Mesothelial cell of epicardium (in vitro differentiated cells): ENCODE measurements at regions not wholly inside any gene's neighbourhood (a gene's known extent, or its start where the extent isn't known, plus 50 kb on each side); places are given as distances from the start of the nearest gene placed in this dataset.
A peak's percentile ranks its signal among the peaks of the same experiment; 100 is the strongest.

Experiments used
- DNase-seq, 2 experiments: peaks; one replicate each; pipeline ENCODE4 v3.0.0; 2021; ENCODE audit warnings: low spot score in 2 of 2; ENCODE audit not compliant: unreplicated experiment in 2 of 2
- H3K27ac Mint-ChIP-seq: 2 replicates; pipeline ENCODE4 v1.8.0; 2021; ENCODE audit warnings: mixed read lengths
- H3K27me3 Mint-ChIP-seq: 2 replicates; pipeline ENCODE4 v1.8.0; 2021; ENCODE audit warnings: low read depth, mixed read lengths
- H3K36me3 Mint-ChIP-seq: 2 replicates; pipeline ENCODE4 v1.8.0; 2021; ENCODE audit warnings: mixed read lengths
- H3K4me1 Mint-ChIP-seq: 2 replicates; pipeline ENCODE4 v1.8.0; 2021; ENCODE audit warnings: mixed read lengths
- H3K4me3 Mint-ChIP-seq: 2 replicates; pipeline ENCODE4 v1.8.0; 2021; ENCODE audit warnings: mild to moderate bottlenecking, moderate library complexity, mixed read lengths
- H3K9me3 Mint-ChIP-seq: 2 replicates; pipeline ENCODE4 v1.8.0; 2021; ENCODE audit warnings: mixed read lengths
- TF ChIP-seq, protein P1 (sequence below): fragments of 200-600 bp; sonication (generic); IDR thresholded peaks from one replicate; pipeline ENCODE4 v1.5.0; 2021; ENCODE audit warnings: antibody characterized with exemption; ENCODE audit not compliant: unreplicated experiment

DNA sequence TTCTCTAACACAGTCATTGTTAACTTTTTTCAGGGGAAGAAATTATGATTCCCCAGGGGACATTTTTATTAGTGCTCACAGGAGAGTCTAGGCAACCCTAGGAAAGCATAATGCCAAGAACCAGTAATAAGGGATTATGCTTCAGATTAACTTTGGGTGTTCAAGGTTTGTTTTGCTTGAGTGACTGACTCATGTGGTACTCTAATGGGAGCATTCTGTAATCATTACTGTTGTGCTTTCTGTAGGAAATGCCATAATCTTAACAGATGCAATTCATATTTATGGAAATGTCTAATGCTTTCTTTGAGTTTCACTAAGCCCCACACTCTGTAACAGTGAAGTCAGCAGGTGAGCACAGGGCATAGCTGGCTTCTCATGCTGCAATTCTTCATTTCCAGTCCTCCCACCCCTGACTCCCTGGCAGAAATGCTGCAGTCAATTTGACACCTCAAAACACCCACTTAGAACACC lies 263.4 kb upstream of the MAN1A1 start:
- no peak overlapping the region for H3K27ac Mint-ChIP-seq
- H3K27me3 Mint-ChIP-seq, result no peaks in the 10 kb centered on the region
- peaks cover 22% of the 10 kb centered on the region for H3K4me1 Mint-ChIP-seq
- TF ChIP-seq, protein P1, sequence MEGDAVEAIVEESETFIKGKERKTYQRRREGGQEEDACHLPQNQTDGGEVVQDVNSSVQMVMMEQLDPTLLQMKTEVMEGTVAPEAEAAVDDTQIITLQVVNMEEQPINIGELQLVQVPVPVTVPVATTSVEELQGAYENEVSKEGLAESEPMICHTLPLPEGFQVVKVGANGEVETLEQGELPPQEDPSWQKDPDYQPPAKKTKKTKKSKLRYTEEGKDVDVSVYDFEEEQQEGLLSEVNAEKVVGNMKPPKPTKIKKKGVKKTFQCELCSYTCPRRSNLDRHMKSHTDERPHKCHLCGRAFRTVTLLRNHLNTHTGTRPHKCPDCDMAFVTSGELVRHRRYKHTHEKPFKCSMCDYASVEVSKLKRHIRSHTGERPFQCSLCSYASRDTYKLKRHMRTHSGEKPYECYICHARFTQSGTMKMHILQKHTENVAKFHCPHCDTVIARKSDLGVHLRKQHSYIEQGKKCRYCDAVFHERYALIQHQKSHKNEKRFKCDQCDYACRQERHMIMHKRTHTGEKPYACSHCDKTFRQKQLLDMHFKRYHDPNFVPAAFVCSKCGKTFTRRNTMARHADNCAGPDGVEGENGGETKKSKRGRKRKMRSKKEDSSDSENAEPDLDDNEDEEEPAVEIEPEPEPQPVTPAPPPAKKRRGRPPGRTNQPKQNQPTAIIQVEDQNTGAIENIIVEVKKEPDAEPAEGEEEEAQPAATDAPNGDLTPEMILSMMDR, result no peak
- no peaks in the 10 kb centered on the region for H3K36me3 Mint-ChIP-seq
- H3K9me3 Mint-ChIP-seq, result peaks cover 12% of the 10 kb centered on the region
- DNase-seq, result no peak
- H3K4me3 Mint-ChIP-seq, result no peak overlapping the region

DNA sequence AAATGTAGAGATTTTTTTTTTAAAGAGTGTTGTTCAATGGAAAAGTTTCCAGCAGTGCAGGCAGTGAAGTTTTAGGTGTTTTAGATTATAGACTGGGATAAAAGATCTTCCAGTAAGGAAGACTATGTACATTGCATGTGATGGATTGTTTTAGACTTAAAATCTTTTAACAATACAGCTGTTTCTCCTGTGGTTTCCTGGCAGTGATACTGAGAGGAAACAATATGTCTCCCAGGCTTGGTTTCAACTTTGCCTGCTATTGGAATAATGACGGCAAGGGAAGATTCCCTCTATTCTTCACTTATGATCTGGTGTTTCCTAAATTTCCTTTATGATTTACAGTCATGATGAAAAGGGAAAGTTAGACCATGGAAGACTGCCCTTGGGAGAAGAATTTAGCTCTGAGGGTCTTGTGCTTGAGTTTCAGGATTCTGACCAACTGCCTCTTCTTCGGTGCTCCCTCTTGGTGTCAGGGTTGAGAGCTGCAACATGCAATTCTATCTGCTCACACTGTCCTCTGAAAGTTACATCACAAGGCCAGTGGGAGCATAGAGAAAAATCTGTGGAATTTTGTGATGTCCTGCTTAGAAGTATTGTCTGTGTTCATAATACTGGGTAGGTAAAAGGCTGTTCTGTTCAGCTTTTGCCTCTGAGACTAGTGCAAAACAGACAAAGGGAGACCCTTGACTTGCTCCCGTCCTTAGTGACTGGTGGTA lies 262.8 kb upstream of the MAN1A1 start:
- Mint-ChIP-seq H3K9me3 (peaks cover 12% of the 10 kb centered on the region), H3K27me3 (no peaks in the 10 kb centered on the region), H3K4me1 (peaks cover 22% of the 10 kb centered on the region), H3K27ac (peak overlapping the region; percentile 55), H3K4me3 (no peak overlapping the region), H3K36me3 (no peaks in the 10 kb centered on the region)
- TF ChIP-seq, protein P1, result no peak
- DNase-seq, result no peak

DNA sequence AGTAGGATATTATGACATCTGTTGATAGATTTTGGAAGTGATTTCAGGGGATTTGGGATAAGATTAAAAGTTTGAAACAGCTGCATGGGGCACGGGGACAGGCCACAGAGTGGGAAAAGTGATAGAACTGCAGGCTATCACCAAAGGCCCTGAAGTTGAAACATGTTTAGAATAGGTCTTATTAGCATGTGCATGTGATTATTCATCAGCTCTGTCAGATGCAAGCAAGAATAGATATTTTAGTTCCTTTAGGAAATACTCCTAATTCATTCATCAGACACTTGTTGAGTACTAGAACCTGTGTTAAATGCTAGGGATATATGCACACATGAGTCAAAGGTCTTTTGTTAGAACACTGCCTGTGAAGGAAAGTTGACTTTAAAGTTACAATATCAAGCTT lies 261.2 kb upstream of the MAN1A1 start:
- H3K4me1 Mint-ChIP-seq, result peaks cover 19% of the 10 kb centered on the region
- H3K4me3 Mint-ChIP-seq, result no peak overlapping the region
- DNase-seq, result no peak
- H3K27me3 Mint-ChIP-seq, result no peaks in the 10 kb centered on the region
- TF ChIP-seq, protein P1, result no peak
- no peak overlapping the region for H3K27ac Mint-ChIP-seq
- H3K9me3 Mint-ChIP-seq, result peaks cover 16% of the 10 kb centered on the region
- H3K36me3 Mint-ChIP-seq, result no peaks in the 10 kb centered on the region

GRCh38 chr6:119610265-119610664 lies 260.7 kb upstream of the MAN1A1 start:
- Mint-ChIP-seq H3K4me1 (peaks cover 19% of the 10 kb centered on the region), H3K27me3 (no peaks in the 10 kb centered on the region), H3K27ac (no peak overlapping the region), H3K36me3 (no peaks in the 10 kb centered on the region), H3K4me3 (no peak overlapping the region), H3K9me3 (peaks cover 11% of the 10 kb centered on the region)
- no peak for DNase-seq
- TF ChIP-seq, protein P1, result no peak

GRCh38 chr6:119609865-119610264 lies 260.3 kb upstream of the MAN1A1 start:
- H3K27me3 Mint-ChIP-seq, result no peaks in the 10 kb centered on the region
- no peak overlapping the region for H3K4me3 Mint-ChIP-seq
- peaks cover 7% of the 10 kb centered on the region for H3K9me3 Mint-ChIP-seq
- no peaks in the 10 kb centered on the region for H3K36me3 Mint-ChIP-seq
- DNase-seq, result no peak
- peaks cover 19% of the 10 kb centered on the region for H3K4me1 Mint-ChIP-seq
- TF ChIP-seq, protein P1, result no peak
- H3K27ac Mint-ChIP-seq, result no peak overlapping the region
